Brain pericyte (primary cell): ENCODE measurements at regions not wholly inside any gene's neighbourhood (a gene's known extent, or its start where the extent isn't known, plus 50 kb on each side); places are given as distances from the start of the nearest gene placed in this dataset.
"Not testable (repeated sequence)": the region's sequence is repeated elsewhere in the genome, so short reads cannot be mapped to it uniquely, and the experiment has no call there.

Experiments
- DNase-seq: peaks from one replicate; pipeline ENCODE4 v3.0.0-alpha.2; 2012; ENCODE audit warnings: low read depth, low spot score

- DNase-seq = no peak
Measured at GRCh38 chr2:207328944-207329386, 163.2 kb upstream of the KLF7 start.

GRCh38 chr2:207330912-207331311 lies 165.2 kb upstream of the KLF7 start:
- DNase-seq = peak; percentile 45

- DNase-seq = no peak
Measured at GRCh38 chr2:207331674-207332073, 165.9 kb upstream of the KLF7 start.

- no peak for DNase-seq
Measured at GRCh38 chr2:207332480-207333212, 166.9 kb upstream of the KLF7 start.

GRCh38 chr2:207333599-207334300 lies 168.0 kb upstream of the KLF7 start:
- DNase-seq = no peak

- no peak for DNase-seq
Measured at GRCh38 chr2:207334301-207334623, 168.5 kb upstream of the KLF7 start.

GRCh38 chr2:207334624-207335371 lies 169.1 kb upstream of the KLF7 start:
- peak; percentile 56 for DNase-seq

GRCh38 chr2:207337234-207338219 lies 171.8 kb upstream of the KLF7 start:
- DNase-seq = no peak

GRCh38 chr2:207338220-207338607 lies 172.5 kb upstream of the KLF7 start:
- DNase-seq = no peak

GRCh38 chr2:207338610-207339009 lies 172.9 kb upstream of the KLF7 start:
- no peak for DNase-seq

GRCh38 chr2:207341112-207341750 lies 175.5 kb upstream of the KLF7 start:
- DNase-seq = no peak

- no peak for DNase-seq
Measured at GRCh38 chr2:207341804-207342203, 176.1 kb upstream of the KLF7 start.

GRCh38 chr2:207344596-207345394 lies 179.0 kb upstream of the KLF7 start:
- DNase-seq = not testable (repeated sequence)

- DNase-seq = no peak
Measured at GRCh38 chr2:207351171-207351570, 178.6 kb upstream of the CREB1 start.

GRCh38 chr2:207352978-207353671 lies 176.6 kb upstream of the CREB1 start:
- DNase-seq = no peak

- no peak for DNase-seq
Measured at GRCh38 chr2:207353836-207354235, 175.9 kb upstream of the CREB1 start.

- no peak for DNase-seq
Measured at GRCh38 chr2:207354462-207354861, 175.3 kb upstream of the CREB1 start.

- no peak for DNase-seq
Measured at GRCh38 chr2:207356567-207356966, 173.2 kb upstream of the CREB1 start.

GRCh38 chr2:207357216-207357615 lies 172.5 kb upstream of the CREB1 start:
- DNase-seq = no peak
